GM19372 (cell line): ENCODE measurements at regions not wholly inside any gene's neighbourhood (a gene's known extent, or its start where the extent isn't known, plus 50 kb on each side); places are given as distances from the start of the nearest gene placed in this dataset.

Source experiments
- ATAC-seq: cut with Tn5 transposase; IDR thresholded peaks from one replicate; pipeline ENCODE4 v1.9.1; 2021; ENCODE audit warnings: mild to moderate bottlenecking, low read depth, moderate library complexity; ENCODE audit not compliant: unreplicated experiment

- ATAC-seq: no peak
Measured at GRCh38 chr6:79313254-79313653, 78.8 kb upstream of the HMGN3 start.

- ATAC-seq: no peak
Measured at GRCh38 chr6:79307321-79308036, 73.0 kb upstream of the HMGN3 start.

GRCh38 chr6:79305020-79305419 lies 70.5 kb upstream of the HMGN3 start:
- ATAC-seq: no peak

DNA sequence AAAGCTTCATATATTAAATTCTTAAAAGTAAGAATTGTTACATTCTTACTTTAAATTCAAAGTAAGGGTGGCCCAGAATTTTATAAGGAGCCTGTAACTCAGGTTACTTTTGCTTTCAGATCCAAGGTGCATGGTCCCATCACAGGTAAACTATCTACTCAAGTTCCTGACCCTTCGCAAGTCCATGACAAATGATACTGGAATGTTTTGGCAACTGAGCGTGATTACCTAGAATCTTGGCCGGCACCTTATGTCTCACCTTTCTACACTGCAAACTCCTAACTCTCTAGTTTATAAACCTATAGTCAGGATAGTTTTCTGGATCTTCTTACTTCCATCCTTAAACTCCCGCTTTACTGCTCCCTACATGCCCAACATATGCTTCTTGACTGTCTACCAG lies 67.9 kb upstream of the HMGN3 start:
- no peak for ATAC-seq

DNA sequence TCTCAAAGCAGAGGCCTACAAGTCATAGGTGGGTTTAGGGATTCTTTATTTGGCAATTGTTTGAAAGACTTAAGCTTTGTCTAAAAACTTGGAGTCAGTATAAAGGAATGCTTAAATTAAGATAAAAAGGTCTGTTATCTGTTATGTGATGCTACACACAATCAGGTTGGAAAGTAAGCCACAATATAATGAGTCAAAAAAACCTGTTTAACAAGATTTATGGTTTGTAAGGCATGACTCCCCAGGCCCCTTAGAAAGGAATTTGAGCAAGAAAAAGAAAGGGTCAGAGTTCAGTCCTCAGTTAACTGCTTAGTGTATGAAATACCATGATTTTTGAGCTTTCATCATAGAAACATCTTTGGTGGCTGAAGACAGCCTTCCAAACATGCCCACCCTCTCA lies 66.8 kb upstream of the HMGN3 start:
- no peak for ATAC-seq

DNA sequence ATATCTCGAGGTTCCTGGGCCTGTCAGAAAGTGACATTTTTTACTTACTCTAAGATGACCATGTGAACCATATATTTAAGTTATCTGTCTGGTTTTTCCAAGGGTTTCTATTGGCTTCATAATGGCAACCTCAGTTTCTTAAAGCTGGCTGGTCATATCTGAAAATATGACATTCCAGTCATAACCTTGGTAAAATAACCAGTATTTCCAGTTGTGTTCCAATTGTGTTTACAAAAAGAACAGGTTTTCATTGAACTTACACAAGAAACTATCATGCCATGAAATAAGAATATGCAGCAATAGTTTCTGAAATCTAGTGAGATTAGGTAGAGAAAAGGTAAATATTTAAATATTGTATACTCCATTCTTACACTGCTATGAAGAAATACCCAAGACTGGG lies 61.7 kb upstream of the HMGN3 start:
- no peak for ATAC-seq
